ENCODE measurements at regions not wholly inside any gene's neighbourhood (a gene's known extent, or its start where the extent isn't known, plus 50 kb on each side); places are given as distances from the start of the nearest gene placed in this dataset.
"Not testable (repeated sequence)": the region's sequence is repeated elsewhere in the genome, so short reads cannot be mapped to it uniquely, and the experiment has no call there.

GRCh38 chr1:147348592-147348991 is 106.1 kb downstream of the CHD1L start:
- not testable (repeated sequence) for DNase-seq

GRCh38 chr1:147349533-147349932 is 107.0 kb downstream of the CHD1L start:
- DNase-seq = no peak

GRCh38 chr1:147351140-147351835 is 108.8 kb downstream of the CHD1L start:
- DNase-seq = no peak

- DNase-seq = no peak
Measured at GRCh38 chr1:147377263-147378246, 135.1 kb downstream of the CHD1L start.

- no peak for DNase-seq
Measured at GRCh38 chr1:147379889-147380288, 137.4 kb downstream of the CHD1L start.

GRCh38 chr1:147384804-147385203 is 142.3 kb downstream of the CHD1L start:
- peak; percentile 15 for DNase-seq

GRCh38 chr1:147388969-147389368 is 146.5 kb downstream of the CHD1L start:
- no peak for DNase-seq

GRCh38 chr1:147389532-147390184 is 147.2 kb downstream of the CHD1L start:
- peak; percentile 46 for DNase-seq

- DNase-seq = no peak
Measured at GRCh38 chr1:147390185-147390542, 147.7 kb downstream of the CHD1L start.

- DNase-seq = no peak
Measured at GRCh38 chr1:147391114-147391513, 148.6 kb downstream of the CHD1L start.

GRCh38 chr1:147402326-147403045 is 138.8 kb upstream of the BCL9 start:
- not testable (repeated sequence) for DNase-seq

- DNase-seq = not testable (repeated sequence)
Measured at GRCh38 chr1:147404344-147404743, 137.0 kb upstream of the BCL9 start.

GRCh38 chr1:147409886-147410285 is 131.4 kb upstream of the BCL9 start:
- peak; percentile 28 for DNase-seq

- no peak for DNase-seq
Measured at GRCh38 chr1:147413110-147413605, 128.1 kb upstream of the BCL9 start.

GRCh38 chr1:147414505-147415163 is 126.7 kb upstream of the BCL9 start:
- DNase-seq = no peak

- no peak for DNase-seq
Measured at GRCh38 chr1:147417024-147417423, 124.3 kb upstream of the BCL9 start.

- DNase-seq = not testable (repeated sequence)
Measured at GRCh38 chr1:147423100-147423827, 118.0 kb upstream of the BCL9 start.

GRCh38 chr1:147434921-147435320 is 106.4 kb upstream of the BCL9 start:
- DNase-seq = no peak

GRCh38 chr1:147444381-147444780 is 96.9 kb upstream of the BCL9 start:
- no peak for DNase-seq

- no peak for DNase-seq
Measured at GRCh38 chr1:147451628-147452027, 89.7 kb upstream of the BCL9 start.

- no peak for DNase-seq
Measured at GRCh38 chr1:147452809-147453208, 88.5 kb upstream of the BCL9 start.
